ENCODE measurements at regions not wholly inside any gene's neighbourhood (a gene's known extent, or its start where the extent isn't known, plus 50 kb on each side); places are given as distances from the start of the nearest gene placed in this dataset.

DNA sequence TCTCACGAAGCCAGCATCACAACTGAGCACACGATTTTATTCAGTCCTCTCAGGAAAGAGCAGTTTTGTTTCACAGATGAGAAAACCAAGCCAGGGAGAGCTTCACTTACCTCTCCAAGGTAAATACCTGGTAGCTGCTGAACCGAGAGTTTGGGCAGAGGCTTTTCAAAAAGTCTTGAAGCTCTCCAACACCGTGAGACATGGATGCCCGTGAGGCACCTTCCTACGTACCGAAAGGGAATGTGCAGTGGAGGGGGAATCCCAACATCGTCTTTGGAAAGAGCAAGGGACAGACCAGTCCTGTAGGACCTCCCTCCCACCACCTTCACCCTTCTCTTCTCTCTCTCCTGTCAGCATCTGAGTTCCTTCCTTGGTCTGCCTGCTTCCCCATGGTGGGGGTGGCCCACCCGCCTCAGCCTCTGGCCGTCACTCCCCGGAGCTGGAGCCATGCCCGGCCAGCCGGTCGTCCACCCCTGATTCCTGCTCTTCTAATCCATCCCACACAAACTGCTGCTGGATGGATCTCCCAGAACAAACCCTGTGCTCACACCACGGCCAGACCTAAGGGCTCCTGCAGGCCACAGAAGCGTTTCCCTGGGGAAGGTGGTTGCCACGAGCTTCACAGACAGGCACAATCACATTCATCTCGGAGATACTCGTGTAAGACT lies 97.3 kb upstream of the SNTG2 start:
- TF ChIP-seq CTCF (conservative IDR thresholded peaks at IDR 0.05) (no peak), ZFX (IDR thresholded peaks at IDR 0.05) (no peak)
